CD4-positive, alpha-beta T cell treated with Interleukin-17A for 1 hour (primary cell): ENCODE measurements at regions not wholly inside any gene's neighbourhood (a gene's known extent, or its start where the extent isn't known, plus 50 kb on each side); places are given as distances from the start of the nearest gene placed in this dataset.
A peak's percentile ranks its signal among the peaks of the same experiment; 100 is the strongest.

Source experiments
- DNase-seq: peaks from one replicate; pipeline ENCODE4 v3.0.0-alpha.2; 2020

DNA sequence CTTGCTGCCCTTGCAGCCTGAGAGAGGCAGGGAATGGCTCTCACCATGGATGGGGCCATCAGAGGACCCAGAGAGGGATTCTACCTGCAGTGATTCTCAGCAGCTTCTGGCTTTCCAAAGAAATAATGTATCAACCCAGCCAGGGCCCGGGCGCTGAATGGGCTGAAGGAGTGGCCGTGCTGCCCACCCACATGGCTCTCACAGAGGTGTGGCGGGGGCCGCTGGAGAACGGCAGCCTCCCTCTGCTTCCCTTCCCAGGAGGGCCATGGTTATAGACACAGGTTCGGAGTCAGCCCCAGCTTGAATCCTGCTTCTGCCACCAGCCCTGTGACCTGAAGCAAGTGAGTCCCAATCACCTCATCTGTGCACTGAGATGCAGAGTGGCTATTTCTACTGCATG, 82.7 kb downstream of the THAP12 start:
- no peak for DNase-seq

DNA sequence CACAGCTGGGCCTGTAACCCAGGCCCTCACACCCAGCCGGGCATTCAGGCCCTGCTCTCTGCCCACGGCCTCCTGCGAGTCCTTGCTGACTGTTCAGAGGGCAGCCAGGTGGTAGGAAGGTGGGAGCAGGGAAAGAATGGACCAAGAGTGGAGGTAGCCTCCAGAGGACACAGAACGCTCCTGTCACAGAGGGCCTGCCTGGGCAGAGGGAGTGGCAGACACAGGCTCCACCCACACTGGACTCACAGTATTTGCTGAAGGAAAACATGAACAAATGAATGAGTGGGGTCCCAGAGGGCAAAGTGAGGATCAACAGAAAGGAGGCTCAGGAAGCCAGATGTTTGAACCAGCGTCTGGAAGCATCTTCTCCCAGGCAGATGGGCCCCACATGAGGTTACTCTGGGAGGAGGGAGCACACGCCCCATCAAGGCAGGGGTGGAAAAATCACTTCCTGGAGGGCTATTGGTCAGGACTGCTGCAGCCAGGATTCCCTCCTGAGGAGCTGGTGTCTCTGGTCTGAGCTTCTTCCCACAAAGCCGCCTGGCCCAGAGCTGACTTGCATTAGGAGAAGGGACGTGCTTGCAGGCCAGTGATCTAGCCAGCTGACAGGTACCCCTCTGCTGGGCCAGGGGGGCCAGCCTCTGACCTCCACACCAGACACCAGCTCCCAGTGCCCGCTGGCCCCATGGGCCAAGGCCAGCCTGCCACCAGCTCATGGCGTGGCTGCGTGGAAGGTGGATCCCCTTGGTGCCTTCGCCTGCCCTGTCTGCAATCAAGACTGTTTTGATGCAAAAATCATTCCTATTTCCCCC, 84.0 kb downstream of the THAP12 start:
- no peak for DNase-seq

DNA sequence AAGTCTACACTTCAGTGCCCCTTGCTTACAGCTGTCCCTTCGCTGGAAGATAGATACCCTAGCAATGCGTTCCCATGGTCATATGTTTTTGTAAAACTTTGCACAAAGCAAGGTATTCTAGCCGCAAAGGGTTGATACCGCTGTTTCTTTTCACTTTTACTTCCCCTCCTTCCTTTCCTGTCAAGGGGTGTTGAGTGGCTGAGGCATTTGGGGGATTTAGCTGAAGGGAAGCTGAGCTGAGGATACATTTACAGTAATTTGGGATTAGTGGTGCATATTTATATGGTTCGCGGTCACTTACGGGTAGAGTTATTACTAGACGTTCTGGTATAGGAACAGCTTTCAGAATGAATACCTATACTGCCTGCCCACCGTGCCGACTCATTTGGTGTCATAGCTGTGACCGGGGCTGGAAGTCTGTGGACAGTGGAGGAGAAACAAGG, 86.9 kb upstream of the WNT11 start:
- no peak for DNase-seq

DNA sequence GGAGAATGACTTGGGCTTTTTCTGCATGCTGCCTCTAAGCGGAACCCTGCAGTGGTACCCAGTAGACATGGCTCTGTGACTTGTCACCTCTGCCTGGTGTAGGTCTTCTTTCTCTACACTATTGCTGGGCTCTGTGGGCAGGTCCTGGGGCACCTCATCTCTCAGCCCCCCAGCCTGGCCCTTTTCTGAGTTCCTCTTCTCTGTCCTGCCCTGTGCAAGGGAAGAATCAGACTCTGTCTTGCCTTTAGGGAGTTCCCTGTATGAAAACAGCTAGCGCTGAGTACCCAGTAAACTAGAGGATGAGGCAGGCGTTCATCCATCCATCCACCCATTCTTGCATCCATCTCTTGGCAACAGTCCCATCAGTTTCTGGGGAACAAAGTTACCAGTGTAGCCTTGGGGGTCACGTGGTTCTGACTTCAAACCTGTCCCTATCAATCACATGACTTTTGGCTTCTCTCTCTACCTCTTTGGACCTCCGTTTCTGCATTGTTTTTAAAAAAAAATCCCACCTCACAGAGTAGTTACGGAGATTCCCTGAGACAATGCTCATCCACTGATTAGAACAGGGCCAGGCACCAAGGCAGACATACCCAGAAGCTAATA, 86.4 kb upstream of the WNT11 start:
- DNase-seq = no peak

DNA sequence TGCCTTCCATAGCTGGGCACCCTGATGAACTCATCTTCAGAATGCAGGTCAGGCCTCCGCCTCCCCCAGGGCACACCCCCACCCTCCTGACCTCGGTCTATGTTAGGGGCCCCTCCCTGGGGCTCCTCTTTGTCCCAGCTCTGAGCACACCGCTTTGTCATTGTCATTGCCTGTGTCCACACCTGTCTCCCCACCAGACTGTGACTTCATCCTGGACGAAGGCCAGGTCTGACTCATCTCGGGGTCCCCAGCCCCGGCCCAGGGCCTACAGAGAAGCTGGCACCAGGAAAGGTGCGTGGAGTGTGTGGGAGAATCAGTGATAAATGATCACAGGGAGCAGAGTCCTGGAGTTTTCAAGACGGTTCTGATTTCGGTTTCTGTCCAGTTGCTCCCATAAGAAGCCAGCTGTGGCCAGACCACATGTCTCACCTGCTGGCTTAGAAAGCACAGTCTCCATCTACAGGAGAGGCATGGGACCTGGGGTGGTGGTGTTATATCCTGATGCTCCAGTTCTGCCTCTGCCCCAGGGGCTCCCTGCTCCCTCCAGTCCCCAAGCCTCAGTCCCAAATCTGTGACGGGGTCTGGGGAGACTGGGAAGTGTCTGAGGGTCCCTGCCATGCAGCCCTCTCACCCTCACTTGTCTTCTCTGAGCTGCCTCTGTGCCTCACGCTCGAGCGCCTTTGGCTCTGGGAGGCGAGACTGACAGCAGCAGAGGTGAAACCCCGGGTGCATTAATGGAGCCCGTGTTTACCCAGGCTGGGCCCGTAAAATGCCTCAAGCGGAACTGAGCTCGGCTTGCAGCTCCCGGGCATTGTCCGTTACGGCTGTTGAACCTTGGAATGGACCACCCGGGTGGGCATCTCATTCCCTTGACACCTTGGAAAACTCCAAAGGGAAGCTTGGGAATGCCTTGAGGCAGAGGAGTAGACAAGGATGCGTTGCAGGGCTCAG, 85.5 kb upstream of the WNT11 start:
- DNase-seq = no peak

DNA sequence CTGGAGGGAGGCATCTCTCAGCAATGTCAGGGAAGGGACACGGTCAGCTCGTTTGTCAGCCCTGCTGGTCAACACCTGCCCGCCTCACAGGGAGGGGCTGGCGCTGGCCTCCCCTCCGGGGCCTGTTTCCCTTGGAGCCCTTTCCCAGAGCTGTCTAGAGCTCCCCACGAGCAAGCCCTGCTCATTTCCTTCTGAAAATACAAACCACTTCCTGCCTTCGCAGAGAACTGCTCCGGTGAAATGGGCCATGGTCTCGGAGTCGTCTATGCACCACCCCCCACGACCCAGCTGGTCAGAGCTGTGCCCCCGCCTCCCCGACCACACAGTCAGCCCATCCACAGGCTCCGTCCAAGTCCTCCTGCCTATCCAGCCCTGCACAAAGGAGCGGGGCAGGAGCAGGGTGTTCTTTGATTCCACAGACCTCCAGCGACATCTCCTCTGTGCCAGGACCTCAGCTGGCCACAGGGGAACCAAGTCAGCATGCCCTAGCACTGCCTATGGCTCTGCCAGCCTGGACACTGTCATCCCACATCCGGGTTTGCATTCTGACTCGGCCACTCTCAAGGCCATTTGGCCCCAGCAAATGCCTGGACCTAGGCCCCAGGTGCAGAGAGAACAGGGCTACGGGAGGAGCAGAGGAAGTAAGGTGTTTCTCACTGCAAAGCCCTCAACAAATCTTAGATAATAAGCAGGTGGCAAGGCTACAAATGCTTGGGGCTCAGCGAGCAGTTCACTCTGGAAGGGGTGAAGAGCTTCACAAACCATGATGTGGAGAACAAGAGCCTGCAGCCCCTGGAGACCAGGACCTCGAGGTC, 82.1 kb upstream of the WNT11 start:
- peak; percentile 23 for DNase-seq

DNA sequence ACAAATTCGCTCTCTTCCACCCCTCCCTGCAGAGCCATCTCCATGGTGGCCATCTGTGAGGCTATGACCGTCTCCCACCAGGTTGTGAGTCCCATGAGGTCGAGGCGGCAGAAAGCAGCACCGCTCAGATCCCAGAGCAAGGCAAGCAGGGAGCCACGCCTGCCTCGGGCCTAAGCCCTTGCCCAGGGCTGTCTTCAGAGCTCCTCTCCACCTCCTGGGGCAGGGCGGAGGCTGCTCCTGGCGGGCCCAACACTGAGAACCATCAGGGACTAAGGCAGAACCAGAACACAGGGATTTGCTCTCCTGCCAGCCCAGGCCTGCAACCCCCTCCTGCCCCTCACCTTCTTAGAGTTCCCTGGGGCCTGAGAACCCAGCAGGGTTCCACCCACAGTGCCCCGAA, 80.9 kb upstream of the WNT11 start:
- DNase-seq = no peak

DNA sequence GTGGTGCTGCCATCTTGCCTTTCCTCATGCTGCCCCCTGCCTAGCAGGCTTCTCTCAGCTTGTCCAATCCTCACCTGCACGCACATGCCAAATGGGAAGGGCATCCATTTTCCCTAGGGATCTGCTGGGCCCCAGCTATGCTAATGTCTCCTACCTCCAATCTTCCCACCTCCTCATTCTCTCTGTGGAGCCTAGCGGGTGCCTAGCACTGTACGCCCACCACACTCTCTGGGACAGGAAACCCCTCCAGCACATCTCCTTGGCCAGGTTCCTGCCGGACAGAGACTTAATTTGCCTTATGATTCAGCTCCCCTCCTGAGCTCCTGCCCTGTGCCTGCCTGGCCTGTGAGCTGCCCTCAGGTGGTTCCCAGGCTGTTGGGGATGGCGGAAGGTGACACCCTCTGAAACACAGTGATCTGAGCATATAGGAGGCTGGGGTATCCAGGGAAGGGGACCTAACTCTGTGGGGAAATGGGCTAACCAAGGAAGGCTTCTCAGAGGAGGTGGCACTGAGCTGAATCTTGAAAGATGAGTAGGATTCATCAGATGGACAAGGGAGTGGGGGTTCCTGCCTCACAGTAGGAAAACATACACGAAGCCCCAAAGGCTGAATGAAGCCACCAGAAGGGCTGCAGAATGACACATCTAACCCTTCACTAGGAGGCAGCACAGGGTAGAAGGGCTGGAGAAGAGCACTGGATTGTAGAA, 79.2 kb upstream of the WNT11 start:
- DNase-seq = no peak

DNA sequence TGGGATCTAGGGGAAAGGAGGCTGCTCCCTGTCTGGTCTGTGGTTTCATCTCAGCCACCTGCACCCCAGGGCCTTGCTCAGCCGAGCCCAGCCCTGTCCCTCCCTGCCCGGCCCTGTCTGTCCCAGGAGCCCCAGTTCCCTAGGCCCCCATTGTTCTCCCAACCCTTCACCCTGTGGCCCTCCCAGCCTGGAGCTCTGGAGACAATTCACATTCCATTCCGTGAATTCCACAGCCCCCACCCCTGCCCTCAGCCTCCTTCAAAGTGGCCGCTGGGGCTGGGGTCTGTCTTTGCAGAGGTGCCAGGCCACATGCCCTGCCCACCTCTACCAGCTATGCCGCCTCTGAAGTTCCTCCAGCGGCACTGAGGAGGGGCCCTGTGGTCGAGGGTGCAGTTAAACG, 77.9 kb upstream of the WNT11 start:
- DNase-seq = no peak

DNA sequence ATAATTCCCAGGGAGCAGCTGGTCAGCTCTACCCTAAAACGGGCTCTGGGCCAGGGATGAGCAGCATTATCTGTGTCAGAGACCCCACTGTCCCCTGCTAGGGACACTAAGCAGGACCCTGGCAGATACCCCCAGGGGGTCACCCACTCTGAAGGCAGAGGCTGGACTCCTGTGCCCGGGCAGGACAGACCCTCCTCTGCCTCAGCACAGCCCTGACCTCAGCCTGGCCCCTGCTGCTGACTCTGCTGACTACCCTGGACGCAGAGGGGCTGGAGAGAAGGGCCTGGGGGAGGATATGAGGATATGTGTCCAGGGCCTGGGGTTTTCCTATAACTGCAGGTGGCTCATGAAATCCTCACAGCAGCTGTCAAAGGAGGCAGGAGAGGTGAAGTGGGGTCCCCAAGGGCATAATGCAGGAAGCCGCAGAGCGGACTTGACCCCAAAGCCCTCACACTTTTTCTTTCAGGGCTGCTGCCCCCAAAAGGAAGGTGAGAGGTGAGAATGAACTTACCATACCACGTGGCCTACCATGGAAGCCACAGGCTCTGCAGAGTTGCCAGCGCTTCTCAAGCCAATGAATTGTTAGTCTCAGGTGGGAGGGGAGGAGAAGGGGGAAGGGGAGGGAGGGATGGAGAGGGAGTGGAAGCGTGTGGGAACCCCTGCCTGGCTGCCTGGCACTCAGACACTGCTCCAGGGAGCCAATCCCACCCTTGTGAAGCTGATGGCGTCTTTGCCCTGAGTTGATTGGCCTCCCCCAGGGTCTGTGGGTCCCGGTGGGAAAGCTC, 76.7 kb upstream of the WNT11 start:
- DNase-seq = no peak

DNA sequence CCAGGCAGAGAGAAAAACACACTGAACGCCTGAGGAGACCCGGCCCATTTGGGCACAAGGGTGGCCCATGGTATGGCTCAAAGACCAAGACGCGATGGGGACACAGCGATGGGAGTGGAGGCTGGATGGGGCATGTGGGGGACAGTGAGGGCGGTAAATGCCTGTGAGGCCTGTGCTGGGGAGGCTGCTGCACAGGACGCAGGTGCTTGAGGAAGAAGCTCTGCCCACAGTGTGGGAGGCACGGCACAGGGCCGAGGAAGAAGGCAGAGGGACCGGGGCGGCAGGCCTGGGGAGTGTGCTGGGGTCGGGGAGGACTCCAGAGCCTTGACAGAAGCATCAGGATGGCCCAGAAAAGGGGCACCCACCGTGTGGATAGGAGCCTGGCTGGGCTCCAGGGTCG, 75.9 kb upstream of the WNT11 start:
- no peak for DNase-seq

DNA sequence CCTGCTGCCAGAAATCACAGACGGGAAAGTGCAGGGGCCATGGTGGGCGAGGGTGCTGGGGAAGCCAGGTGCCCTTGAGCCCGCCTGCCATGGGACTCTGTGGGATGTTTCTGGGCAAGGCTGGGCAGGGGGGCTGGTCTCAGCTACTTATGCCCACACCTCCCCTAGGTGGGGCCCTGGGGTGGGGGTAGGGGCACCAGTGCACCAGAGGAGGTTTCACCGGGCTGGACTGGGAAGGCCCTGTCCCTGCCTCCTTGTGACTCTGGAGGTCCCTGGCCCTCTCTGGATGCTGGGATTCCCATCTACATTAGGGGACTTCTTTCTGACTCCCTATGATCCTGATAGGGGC, 75.2 kb upstream of the WNT11 start:
- DNase-seq = no peak

DNA sequence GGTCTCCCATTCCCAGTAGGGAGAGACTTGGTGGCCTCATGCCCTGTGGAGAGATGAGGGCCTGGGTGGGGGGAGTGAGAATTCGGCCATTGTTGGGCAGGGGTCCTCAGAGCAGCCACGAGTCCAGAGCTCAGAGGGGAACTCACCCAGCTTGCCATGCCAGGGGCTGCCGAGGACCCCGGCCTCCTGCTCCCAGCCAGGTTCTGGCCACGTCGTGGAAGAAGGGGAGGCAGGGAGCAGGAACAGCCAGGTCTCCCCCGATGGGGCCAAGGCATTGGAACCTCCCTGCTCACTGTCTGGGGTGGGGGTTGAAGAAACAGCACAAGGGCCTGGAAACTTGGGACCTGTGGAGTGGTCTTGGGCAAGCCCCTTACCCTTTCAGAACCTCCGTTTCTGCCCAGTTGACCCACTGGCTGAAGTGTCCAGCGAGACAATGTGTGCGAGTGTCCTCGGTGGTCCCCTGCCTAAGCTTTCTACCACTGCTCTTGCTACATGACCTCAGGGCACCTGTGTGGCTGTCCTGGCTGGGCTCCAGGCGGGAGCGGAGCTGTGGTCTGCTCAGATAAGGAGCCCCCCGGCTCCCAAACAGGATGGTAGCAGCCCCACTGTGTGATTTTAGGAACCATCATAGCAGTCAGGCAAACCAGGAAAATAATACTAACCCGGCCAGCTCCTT, 74.7 kb upstream of the WNT11 start:
- DNase-seq = no peak

DNA sequence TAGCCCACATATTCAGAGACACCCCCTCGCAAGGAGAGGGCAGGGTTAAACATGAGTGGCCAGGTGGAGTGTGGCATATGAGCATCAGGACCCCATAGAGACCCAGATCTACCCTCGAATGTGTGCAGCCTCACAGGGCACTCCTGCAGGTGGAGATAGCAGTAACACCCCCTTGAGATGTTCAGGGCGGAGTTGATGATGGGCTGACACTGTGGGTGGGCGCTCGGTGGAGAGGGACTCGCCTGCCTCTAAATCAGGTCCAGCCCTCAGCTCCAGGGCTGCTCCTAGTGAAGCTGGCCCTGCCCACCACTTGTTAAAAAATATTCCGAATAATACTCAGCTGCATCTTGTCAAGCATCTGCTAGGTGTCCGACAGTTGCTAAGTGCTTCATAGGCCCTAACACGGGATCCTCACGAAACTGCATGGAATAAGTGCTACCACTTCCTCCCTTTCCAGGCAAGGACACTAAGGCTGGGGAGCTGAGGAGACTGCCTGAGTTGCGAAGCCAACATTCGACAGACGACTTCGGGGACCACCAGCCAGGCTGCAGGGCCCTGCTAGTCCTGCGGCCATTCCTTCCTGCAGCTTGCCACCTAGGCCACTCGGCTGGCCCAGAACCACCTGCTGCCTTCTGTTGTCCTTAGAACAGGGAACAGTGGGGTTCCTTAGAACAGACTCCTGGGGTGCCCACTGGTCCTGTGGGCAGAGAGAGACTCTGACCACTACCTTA, 74.0 kb upstream of the WNT11 start:
- no peak for DNase-seq

DNA sequence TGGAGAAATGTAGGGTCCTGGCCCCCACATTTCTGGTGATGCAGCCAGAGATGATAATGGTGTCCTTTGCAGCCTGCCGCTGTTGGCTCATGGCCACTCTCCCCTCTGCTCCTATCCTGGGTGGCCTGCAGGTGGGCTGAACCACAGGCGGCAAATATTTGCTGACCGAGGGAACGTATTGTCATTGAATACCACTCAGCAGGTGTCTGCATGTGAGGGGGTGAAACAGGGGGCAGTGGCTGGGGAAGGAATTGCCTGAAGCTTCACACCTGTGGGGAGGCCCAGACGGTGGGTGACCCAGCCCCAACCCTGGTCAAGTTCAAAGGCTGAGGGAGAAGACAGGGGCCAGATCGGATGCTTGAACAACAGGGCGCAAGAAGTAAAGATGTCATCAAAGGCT, 73.3 kb upstream of the WNT11 start:
- no peak for DNase-seq

DNA sequence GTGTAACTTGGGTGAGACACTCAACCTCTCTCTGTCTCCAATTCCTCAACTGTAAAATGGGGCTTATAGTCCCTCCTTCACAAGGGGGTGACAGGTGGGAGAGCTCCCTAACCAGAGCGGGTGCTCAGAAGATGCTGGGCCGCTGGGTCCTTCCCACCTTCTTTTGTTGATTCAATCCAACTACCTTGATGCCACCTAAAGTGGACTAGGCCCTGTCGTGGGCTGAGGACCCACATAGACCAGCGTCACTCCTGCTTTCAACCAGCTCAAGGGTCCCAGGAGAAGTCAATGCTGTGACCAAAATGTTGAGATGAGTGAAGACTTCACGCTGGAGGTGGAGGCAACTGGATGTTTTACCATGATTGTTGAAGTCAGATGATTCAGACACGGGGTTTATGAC, 72.7 kb upstream of the WNT11 start:
- no peak for DNase-seq

DNA sequence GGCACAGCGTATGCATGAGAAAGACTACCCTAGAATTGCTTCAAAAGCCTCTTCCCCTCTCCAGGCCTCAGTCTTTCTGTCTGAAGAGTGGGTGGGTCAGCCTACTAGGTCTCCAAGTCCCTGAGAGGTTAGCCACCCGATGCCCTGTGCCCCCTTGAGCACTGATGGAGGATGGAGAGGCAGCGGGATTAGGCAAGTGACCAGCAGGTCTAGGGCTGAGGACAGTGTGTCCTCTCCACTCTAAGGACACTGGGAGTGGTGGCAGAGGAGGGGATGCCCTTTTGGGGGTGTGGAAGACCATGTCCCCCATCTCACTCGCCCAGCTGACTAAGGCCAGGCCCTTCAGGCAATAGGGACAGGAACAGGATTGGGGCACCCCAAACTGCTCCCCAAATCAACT, 72.2 kb upstream of the WNT11 start:
- DNase-seq = no peak

DNA sequence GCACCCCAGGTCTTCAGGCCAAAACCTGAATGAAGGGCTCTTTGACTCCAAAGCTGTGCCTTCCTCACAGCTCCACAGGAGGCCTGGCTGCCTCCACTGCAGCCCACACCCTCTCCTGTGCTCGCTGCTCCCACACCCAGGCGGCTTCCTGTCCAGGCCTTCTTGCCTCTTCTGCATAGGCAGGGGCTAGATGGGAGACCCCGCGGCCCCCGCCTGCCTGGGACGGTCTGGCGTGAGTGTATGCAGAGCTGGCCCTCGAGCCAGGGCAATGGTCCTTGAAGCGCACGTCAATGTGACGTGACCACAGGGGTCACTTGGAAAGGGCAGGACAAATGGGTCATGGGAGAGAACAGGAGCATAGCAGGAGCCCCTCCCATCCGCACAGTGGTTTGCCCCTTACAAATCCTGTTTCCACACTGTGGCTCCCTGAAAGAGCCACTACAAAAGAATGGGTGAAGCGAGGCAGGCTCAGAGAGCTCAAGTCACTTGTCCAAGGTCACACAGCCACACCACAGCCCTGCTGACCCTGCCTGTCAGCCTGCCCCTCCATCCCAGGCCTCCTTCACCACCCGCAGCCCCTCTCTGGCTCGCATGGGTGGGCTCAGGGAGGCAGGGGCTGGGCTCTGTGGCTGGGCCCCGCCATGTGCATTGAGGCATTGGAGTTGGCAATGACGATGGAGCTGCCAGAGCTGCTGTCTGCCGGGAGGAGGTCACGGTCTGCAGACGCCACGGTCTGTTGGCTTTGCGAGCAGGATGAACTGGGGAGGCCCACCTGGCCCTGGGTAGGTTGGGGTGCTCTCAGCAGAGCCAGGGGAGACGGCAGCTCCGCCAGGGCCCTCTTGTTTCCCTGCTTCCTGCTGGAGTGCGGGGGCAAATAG, 71.2 kb upstream of the WNT11 start:
- DNase-seq = no peak

DNA sequence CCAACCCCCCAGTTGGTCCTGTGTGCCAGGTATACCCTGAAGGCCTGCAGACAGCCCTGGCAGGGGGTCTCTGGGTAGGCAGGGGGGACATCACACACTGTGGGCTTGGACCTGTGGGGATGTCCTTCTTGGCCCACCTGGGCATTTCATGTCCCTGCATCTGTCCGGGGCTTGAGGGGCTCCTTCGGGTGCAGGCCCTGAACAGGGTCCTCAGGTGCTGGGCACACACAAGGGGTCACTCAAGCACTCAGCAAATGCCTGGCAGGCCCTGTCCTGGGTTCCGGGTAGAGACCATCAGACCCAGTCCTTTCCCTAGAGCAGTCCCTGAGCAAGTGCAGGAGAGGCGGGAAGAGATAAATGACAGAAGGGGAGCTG, 70.5 kb upstream of the WNT11 start:
- no peak for DNase-seq
